Left lung (tissue), 4 donors: ENCODE measurements at regions not wholly inside any gene's neighbourhood (a gene's known extent, or its start where the extent isn't known, plus 50 kb on each side); places are given as distances from the start of the nearest gene placed in this dataset.

Experiments used
- ATAC-seq: fragments of 200-7000 bp; cut with Tn5 transposase; one replicate; pipeline ENCODE4 v1.9.1; 2020; ENCODE audit warnings: moderate library complexity
- DNase-seq, 4 donors: peaks; one replicate each; pipeline ENCODE4 v3.0.0-alpha.2; 2013 to 2020
- H3K27ac ChIP-seq, 2 donors: fragments of 200-600 bp; sonication (generic) in 1 of 2; one replicate each; pipeline versions ENCODE4 v1.5.0 to v1.8.0; 2020 to 2021
- H3K27me3 ChIP-seq, 2 donors: fragments of 200-600 bp; sonication (generic) in 1 of 2; one replicate each; pipeline versions ENCODE4 v1.5.0 to v1.8.0; 2020 to 2021
- H3K36me3 ChIP-seq, 2 donors: fragments of 200-600 bp; sonication (generic) in 1 of 2; one replicate each; pipeline versions ENCODE4 v1.5.0 to v1.8.0; 2020 to 2021
- H3K4me1 ChIP-seq, 2 donors: fragments of 200-600 bp; one replicate each; pipeline ENCODE4 v1.8.0; 2021
- H3K4me3 ChIP-seq, 2 donors: fragments of 200-600 bp; sonication (generic) in 1 of 2; one replicate each; pipeline versions ENCODE4 v1.5.0 to v1.8.0; 2020 to 2021; ENCODE audit warnings: mild to moderate bottlenecking in 1 of 2
- H3K9me3 ChIP-seq, 2 donors: fragments of 200-600 bp; sonication (generic) in 1 of 2; one replicate each; pipeline versions ENCODE4 v1.5.0 to v1.8.0; 2020 to 2021
- intact Hi-C, 2 donors: fragments of 100-400 bp; cut with DNase I; formaldehyde crosslinking; loops; one replicate each; pipeline versions ENCODE4 v1.11.2 to v1.14.2; 2022
- TF ChIP-seq, protein P1 (sequence below), 2 donors: fragments of 200-600 bp; sonication (generic) in 1 of 2; IDR thresholded peaks; one replicate each; pipeline versions ENCODE4 v1.5.0 to v1.8.0; 2021; ENCODE audit warnings: antibody characterized with exemption in 2 of 2
- donor health status: DM: no; HTN: yes; CAD: no.
- donor health status: DM: no; HTN: no; CAD: no.

DNA sequence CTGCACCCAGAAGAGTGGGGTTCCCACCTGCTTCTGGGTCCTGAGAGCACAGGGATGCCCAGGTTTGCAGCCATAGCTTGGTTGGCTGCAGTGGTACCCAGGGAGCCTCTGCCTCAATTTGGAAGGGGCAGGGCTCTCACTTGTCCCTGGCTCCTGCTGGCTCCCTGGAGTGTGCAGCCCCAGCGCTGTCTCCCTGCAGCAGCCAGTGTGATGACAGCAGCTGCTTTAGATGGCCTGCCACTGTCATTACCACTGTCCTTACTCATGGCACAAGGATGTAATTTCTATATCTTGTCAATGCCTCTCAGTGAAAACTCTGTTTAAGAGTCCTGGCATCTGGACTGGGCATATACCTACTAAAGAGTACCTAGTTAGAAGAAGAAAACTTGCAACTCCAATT, 250.9 kb downstream of the KIF20B start:
- ATAC-seq (no peak), DNase-seq (no peak)
- Histone ChIP-seq H3K36me3 (no peaks in the 10 kb centered on the region), H3K27me3 (no peaks in the 10 kb centered on the region), H3K4me3 (no peak overlapping the region), H3K9me3 (peaks cover 0 to 3% of the 10 kb centered on the region in 2 donors), H3K27ac (no peak overlapping the region), H3K4me1 (no peaks in the 10 kb centered on the region)
- intact Hi-C loops: no loop called here
- TF ChIP-seq, protein P1, sequence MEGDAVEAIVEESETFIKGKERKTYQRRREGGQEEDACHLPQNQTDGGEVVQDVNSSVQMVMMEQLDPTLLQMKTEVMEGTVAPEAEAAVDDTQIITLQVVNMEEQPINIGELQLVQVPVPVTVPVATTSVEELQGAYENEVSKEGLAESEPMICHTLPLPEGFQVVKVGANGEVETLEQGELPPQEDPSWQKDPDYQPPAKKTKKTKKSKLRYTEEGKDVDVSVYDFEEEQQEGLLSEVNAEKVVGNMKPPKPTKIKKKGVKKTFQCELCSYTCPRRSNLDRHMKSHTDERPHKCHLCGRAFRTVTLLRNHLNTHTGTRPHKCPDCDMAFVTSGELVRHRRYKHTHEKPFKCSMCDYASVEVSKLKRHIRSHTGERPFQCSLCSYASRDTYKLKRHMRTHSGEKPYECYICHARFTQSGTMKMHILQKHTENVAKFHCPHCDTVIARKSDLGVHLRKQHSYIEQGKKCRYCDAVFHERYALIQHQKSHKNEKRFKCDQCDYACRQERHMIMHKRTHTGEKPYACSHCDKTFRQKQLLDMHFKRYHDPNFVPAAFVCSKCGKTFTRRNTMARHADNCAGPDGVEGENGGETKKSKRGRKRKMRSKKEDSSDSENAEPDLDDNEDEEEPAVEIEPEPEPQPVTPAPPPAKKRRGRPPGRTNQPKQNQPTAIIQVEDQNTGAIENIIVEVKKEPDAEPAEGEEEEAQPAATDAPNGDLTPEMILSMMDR (IDR thresholded peaks at IDR 0.05): no peak

DNA sequence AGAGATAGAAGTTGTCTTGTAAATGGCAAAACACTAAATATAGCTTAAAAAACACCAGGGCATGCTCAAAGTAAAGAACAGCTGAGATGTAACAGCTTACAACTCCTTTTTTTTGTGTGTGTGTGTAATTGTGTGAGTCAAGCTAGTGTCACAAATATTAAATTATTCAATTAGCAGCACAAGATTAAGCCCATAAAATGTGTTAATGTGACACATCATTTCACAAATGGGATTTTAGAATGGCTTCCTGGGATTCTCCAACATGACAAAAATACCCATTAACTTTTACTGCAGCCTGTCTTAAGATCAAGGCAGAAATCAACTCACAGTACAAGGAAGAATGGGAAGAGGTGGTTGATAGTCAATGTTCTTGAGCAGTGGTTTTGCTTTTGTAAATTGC, 251.4 kb downstream of the KIF20B start:
- intact Hi-C loops: no loop called here
- Histone ChIP-seq H3K27me3 (no peaks in the 10 kb centered on the region), H3K36me3 (no peaks in the 10 kb centered on the region), H3K4me3 (no peak overlapping the region), H3K27ac (no peak overlapping the region), H3K4me1 (no peaks in the 10 kb centered on the region), H3K9me3 (peaks cover 0 to 3% of the 10 kb centered on the region in 2 donors)
- DNase-seq: no peak
- TF ChIP-seq, protein P1 (IDR thresholded peaks at IDR 0.05): no peak
- no peak for ATAC-seq

DNA sequence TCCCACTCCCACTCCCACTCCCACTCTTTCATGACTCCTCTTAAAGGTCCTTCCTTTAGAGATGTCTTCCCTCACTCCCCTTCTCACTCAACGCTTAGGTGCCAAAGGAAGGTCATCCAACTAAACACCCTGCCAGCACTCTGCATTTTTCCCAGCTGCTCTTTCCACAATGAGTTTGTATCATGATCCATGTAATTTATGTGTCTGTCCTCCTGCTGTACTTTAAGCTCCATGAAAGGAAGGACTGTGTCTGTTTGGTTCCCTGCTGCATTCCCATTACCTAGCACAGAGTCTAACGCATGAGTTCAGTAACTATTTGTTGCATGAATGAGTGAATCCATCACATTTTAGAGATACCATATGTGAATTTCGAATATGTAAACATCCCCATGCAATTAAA, 252.7 kb downstream of the KIF20B start:
- Histone ChIP-seq H3K27me3 (no peaks in the 10 kb centered on the region), H3K4me1 (no peaks in the 10 kb centered on the region), H3K4me3 (no peak overlapping the region), H3K36me3 (no peaks in the 10 kb centered on the region), H3K27ac (no peak overlapping the region), H3K9me3 (no peaks in the 10 kb centered on the region)
- DNase-seq (no peak), ATAC-seq (no peak)
- TF ChIP-seq, protein P1 (IDR thresholded peaks at IDR 0.05): no peak
- intact Hi-C loops: no loop called here

DNA sequence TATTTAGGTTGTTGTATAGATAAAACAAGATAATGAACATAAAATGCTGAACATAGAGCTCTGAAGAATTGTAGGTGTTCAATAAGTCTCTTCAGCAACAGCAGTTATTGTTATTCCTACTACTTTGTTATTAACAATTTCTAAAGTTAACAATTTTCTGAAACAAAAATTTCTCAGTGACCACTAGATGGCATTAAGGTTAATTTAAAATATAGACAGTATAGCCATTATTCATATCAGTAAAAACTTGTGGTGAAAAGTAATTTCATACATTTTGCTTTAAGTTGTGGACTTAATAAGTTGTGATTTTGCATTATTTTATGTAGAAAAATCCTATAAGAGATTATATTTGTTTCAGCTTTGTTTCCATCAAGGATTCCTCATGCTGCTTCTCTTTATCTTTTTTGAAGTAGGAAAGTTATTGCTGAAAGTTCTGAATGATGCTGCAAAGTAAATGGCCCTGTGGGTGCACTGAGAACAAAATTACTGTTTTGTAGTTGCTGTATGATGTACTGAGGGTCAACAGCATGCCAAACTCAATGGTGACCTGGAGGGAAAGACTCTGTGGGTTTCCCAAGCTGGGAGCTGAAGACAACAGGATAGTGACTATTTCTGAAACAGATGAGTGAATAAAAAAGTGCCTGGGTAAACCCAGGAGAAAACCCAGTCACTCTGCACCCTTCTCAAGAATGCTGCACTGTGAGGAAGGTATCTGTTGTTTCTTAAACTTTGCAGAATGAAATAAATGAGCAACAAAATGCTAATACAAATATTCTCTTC, 253.6 kb downstream of the KIF20B start:
- intact Hi-C loops: no loop called here

DNA sequence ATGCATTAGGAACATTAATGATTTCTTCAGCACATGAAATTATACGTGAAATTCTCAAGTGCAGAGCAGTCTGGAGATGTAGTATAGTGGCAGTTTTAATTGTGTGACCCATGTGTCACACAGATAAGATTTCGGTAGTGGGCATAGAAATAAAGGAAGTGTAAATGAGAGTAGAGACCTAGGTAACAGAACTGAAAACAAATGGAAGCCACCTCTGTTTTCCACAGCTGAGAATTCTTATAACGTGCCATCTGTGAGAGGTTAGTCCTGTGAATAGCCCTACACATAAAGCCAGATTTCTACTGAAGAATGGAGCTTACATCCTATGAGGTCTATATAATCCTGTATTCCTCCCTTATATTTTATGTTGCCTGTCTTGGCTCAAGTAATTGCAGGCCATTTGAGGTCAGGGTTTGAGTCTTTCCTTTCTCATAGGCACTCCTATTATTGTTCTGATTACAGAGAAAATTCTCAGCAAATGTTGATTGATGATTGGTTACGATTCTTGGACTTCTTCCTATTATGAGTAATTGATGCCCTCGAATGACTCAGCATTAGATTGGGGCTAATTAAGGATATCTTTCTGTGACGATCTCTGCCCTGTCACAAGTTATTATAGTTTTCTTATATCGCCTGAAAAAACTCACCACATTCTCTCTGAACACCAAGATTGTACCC, 258.2 kb downstream of the KIF20B start:
- TF ChIP-seq, protein P1 (IDR thresholded peaks at IDR 0.05): no peak
- no peak overlapping the region for H3K4me3 ChIP-seq
- H3K27ac ChIP-seq: no peak overlapping the region
- DNase-seq (no peak), ATAC-seq (no peak)
- intact Hi-C loops: no loop called here
- no peaks in the 10 kb centered on the region for H3K36me3 ChIP-seq
- H3K9me3 ChIP-seq: no peaks in the 10 kb centered on the region
- no peaks in the 10 kb centered on the region for H3K4me1 ChIP-seq
- H3K27me3 ChIP-seq: no peaks in the 10 kb centered on the region

More for the DNA sequence above, 253.6 kb downstream of the KIF20B start:
- H3K27me3 ChIP-seq: no peaks in the 10 kb centered on the region
- no peak overlapping the region for H3K4me3 ChIP-seq
- H3K36me3 ChIP-seq: no peaks in the 10 kb centered on the region
- H3K27ac ChIP-seq: no peak overlapping the region
- ATAC-seq (no peak), DNase-seq (no peak)
- TF ChIP-seq, protein P1 (IDR thresholded peaks at IDR 0.05): peak in 1 of 2 donors; percentile 40
- no peaks in the 10 kb centered on the region for H3K4me1 ChIP-seq
- H3K9me3 ChIP-seq: no peaks in the 10 kb centered on the region
